ENCODE measurements at regions not wholly inside any gene's neighbourhood (a gene's known extent, or its start where the extent isn't known, plus 50 kb on each side); places are given as distances from the start of the nearest gene placed in this dataset.

GRCh38 chr20:40161391-40161790, 527.6 kb downstream of the MAFB start:
- TF ChIP-seq POU2F2 (IDR thresholded peaks at IDR 0.05; ENCODE audit: low read depth, low read length) (no peak), TAF1 (IDR thresholded peaks at IDR 0.05; ENCODE audit: low read depth, low read length) (no peak), POLR2A (IDR thresholded peaks at IDR 0.05; ENCODE audit: low read depth, low read length) (no peak), POLR2AphosphoS5 (IDR thresholded peaks at IDR 0.05; ENCODE audit: low read depth, low read length) (no peak), PAX5 (IDR thresholded peaks at IDR 0.05; ENCODE audit: insufficient read depth, low read length, severe bottlenecking) (no peak), SPI1 (IDR thresholded peaks at IDR 0.05; ENCODE audit: low read depth, low read length) (no peak)
- FAIRE-seq = no peak

GRCh38 chr20:40160097-40160550, 528.9 kb downstream of the MAFB start:
- DNase-seq (ENCODE audit: insufficient read length, low spot score) = no peak
- FAIRE-seq = no peak
- TF ChIP-seq POLR2AphosphoS5 (IDR thresholded peaks at IDR 0.05; ENCODE audit: low read depth, low read length) (no peak), TAF1 (IDR thresholded peaks at IDR 0.05; ENCODE audit: low read depth, low read length) (no peak), PAX5 (IDR thresholded peaks at IDR 0.05; ENCODE audit: insufficient read depth, low read length, severe bottlenecking) (no peak), POLR2A (IDR thresholded peaks at IDR 0.05; ENCODE audit: low read depth, low read length) (no peak), POU2F2 (IDR thresholded peaks at IDR 0.05; ENCODE audit: low read depth, low read length) (no peak), SPI1 (IDR thresholded peaks at IDR 0.05; ENCODE audit: low read depth, low read length) (no peak)

More at GRCh38 chr20:40161391-40161790, 527.6 kb downstream of the MAFB start:
- no peak for DNase-seq (ENCODE audit: insufficient read length, low spot score)

GRCh38 chr20:40159276-40159675, 529.8 kb downstream of the MAFB start:
- DNase-seq (ENCODE audit: insufficient read length, low spot score) (no peak), FAIRE-seq (no peak)
- TF ChIP-seq POLR2AphosphoS5 (IDR thresholded peaks at IDR 0.05; ENCODE audit: low read depth, low read length) (no peak), TAF1 (IDR thresholded peaks at IDR 0.05; ENCODE audit: low read depth, low read length) (no peak), POU2F2 (IDR thresholded peaks at IDR 0.05; ENCODE audit: low read depth, low read length) (no peak), POLR2A (IDR thresholded peaks at IDR 0.05; ENCODE audit: low read depth, low read length) (no peak), PAX5 (IDR thresholded peaks at IDR 0.05; ENCODE audit: insufficient read depth, low read length, severe bottlenecking) (no peak), SPI1 (IDR thresholded peaks at IDR 0.05; ENCODE audit: low read depth, low read length) (no peak)

GRCh38 chr20:40156600-40157317, 532.3 kb downstream of the MAFB start:
- TF ChIP-seq POU2F2 (IDR thresholded peaks at IDR 0.05; ENCODE audit: low read depth, low read length) = no peak
- TF ChIP-seq SPI1 (IDR thresholded peaks at IDR 0.05; ENCODE audit: low read depth, low read length) = peak; percentile 46
- no peak for TF ChIP-seq POLR2AphosphoS5 (IDR thresholded peaks at IDR 0.05; ENCODE audit: low read depth, low read length)
- TF ChIP-seq PAX5 (IDR thresholded peaks at IDR 0.05; ENCODE audit: insufficient read depth, low read length, severe bottlenecking) = no peak
- no peak for FAIRE-seq
- DNase-seq (ENCODE audit: insufficient read length, low spot score) = peak; percentile 3

GRCh38 chr20:40154514-40154913, 534.5 kb downstream of the MAFB start:
- DNase-seq (ENCODE audit: insufficient read length, low spot score) (no peak), FAIRE-seq (no peak)
- TF ChIP-seq POLR2A (IDR thresholded peaks at IDR 0.05; ENCODE audit: low read depth, low read length) = no peak
- no peak for TF ChIP-seq PAX5 (IDR thresholded peaks at IDR 0.05; ENCODE audit: insufficient read depth, low read length, severe bottlenecking)
- TF ChIP-seq SPI1 (IDR thresholded peaks at IDR 0.05; ENCODE audit: low read depth, low read length) = no peak
- no peak for TF ChIP-seq POU2F2 (IDR thresholded peaks at IDR 0.05; ENCODE audit: low read depth, low read length)
- TF ChIP-seq TAF1 (IDR thresholded peaks at IDR 0.05; ENCODE audit: low read depth, low read length) = no peak
- TF ChIP-seq POLR2AphosphoS5 (IDR thresholded peaks at IDR 0.05; ENCODE audit: low read depth, low read length) = no peak

GRCh38 chr20:40148886-40149285, 540.1 kb downstream of the MAFB start:
- FAIRE-seq (no peak), DNase-seq (ENCODE audit: insufficient read length, low spot score) (no peak)
- TF ChIP-seq POLR2A (IDR thresholded peaks at IDR 0.05; ENCODE audit: low read depth, low read length) (no peak), POLR2AphosphoS5 (IDR thresholded peaks at IDR 0.05; ENCODE audit: low read depth, low read length) (no peak), SPI1 (IDR thresholded peaks at IDR 0.05; ENCODE audit: low read depth, low read length) (no peak), TAF1 (IDR thresholded peaks at IDR 0.05; ENCODE audit: low read depth, low read length) (no peak), PAX5 (IDR thresholded peaks at IDR 0.05; ENCODE audit: insufficient read depth, low read length, severe bottlenecking) (no peak), POU2F2 (IDR thresholded peaks at IDR 0.05; ENCODE audit: low read depth, low read length) (no peak)

GRCh38 chr20:40146071-40146470, 543.0 kb downstream of the MAFB start:
- TF ChIP-seq POLR2A (IDR thresholded peaks at IDR 0.05; ENCODE audit: low read depth, low read length) (no peak), TAF1 (IDR thresholded peaks at IDR 0.05; ENCODE audit: low read depth, low read length) (no peak), SPI1 (IDR thresholded peaks at IDR 0.05; ENCODE audit: low read depth, low read length) (no peak), POLR2AphosphoS5 (IDR thresholded peaks at IDR 0.05; ENCODE audit: low read depth, low read length) (no peak), PAX5 (IDR thresholded peaks at IDR 0.05; ENCODE audit: insufficient read depth, low read length, severe bottlenecking) (no peak), POU2F2 (IDR thresholded peaks at IDR 0.05; ENCODE audit: low read depth, low read length) (no peak)
- DNase-seq (ENCODE audit: insufficient read length, low spot score) (no peak), FAIRE-seq (no peak)

- no peak for DNase-seq (ENCODE audit: insufficient read length, low spot score)
- no peak for TF ChIP-seq POLR2AphosphoS5 (IDR thresholded peaks at IDR 0.05; ENCODE audit: low read depth, low read length)
These were observed 544.5 kb downstream of the MAFB start for GRCh38 chr20:40144581-40144980.

GRCh38 chr20:40134176-40134575, 554.9 kb downstream of the MAFB start:
- no peak for DNase-seq (ENCODE audit: insufficient read length, low spot score)
- no peak for FAIRE-seq
- TF ChIP-seq POLR2AphosphoS5 (IDR thresholded peaks at IDR 0.05; ENCODE audit: low read depth, low read length) (no peak), PAX5 (IDR thresholded peaks at IDR 0.05; ENCODE audit: insufficient read depth, low read length, severe bottlenecking) (no peak), POLR2A (IDR thresholded peaks at IDR 0.05; ENCODE audit: low read depth, low read length) (no peak), SPI1 (IDR thresholded peaks at IDR 0.05; ENCODE audit: low read depth, low read length) (no peak), TAF1 (IDR thresholded peaks at IDR 0.05; ENCODE audit: low read depth, low read length) (no peak)

More at GRCh38 chr20:40144581-40144980, 544.5 kb downstream of the MAFB start:
- no peak for FAIRE-seq

GRCh38 chr20:40120827-40121226, 568.2 kb downstream of the MAFB start:
- DNase-seq (ENCODE audit: insufficient read length, low spot score) (no peak), FAIRE-seq (no peak)
- TF ChIP-seq POLR2A (IDR thresholded peaks at IDR 0.05; ENCODE audit: low read depth, low read length) (no peak), POU2F2 (IDR thresholded peaks at IDR 0.05; ENCODE audit: low read depth, low read length) (no peak), SPI1 (IDR thresholded peaks at IDR 0.05; ENCODE audit: low read depth, low read length) (no peak), POLR2AphosphoS5 (IDR thresholded peaks at IDR 0.05; ENCODE audit: low read depth, low read length) (no peak), PAX5 (IDR thresholded peaks at IDR 0.05; ENCODE audit: insufficient read depth, low read length, severe bottlenecking) (no peak), TAF1 (IDR thresholded peaks at IDR 0.05; ENCODE audit: low read depth, low read length) (no peak)

All from GM12891 (cell line).